Upper lobe of left lung (tissue), 4 donors: ENCODE measurements at regions not wholly inside any gene's neighbourhood (a gene's known extent, or its start where the extent isn't known, plus 50 kb on each side); places are given as distances from the start of the nearest gene placed in this dataset.

Experiments used
- POLR2A ChIP-seq, 4 donors: fragments of 450-650 bp; IDR thresholded peaks; one replicate each; pipeline ENCODE4 v1.5.1; 2016 to 2017; ENCODE audit warnings: antibody characterized with exemption in 4 of 4, mild to moderate bottlenecking in 2 of 4
- TF ChIP-seq, protein P1 (sequence below), 6 experiments: fragments of 450-650 bp in 4 of 6; fragments of 200-600 bp in 2 of 6; sonication (generic) in 2 of 6; IDR thresholded peaks; one replicate each; pipeline ENCODE4 v1.5.1; 2016 to 2019; ENCODE audit warnings: antibody characterized with exemption in 6 of 6

DNA sequence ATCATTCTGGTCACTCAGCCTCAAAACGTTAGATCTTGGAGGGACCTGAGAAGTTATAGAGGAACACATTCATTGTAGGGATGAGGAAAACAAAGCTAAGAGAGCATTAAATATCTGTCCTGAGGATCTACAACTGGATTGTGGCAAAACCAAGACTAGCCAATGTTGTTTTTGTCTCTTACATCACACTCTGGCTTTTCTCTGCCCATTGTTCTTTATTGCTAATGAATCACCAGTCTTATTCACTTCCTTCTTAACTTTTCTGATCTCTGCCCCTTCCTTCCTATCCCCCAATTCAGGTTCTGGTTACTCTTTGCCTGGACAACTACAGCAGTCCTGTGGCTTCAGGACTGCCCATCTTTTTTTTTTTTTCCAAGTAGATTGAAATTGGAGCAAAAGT, 57.0 kb upstream of the PREP start:
- no peak for TF ChIP-seq POLR2A (IDR thresholded peaks at IDR 0.05)
- TF ChIP-seq, protein P1, sequence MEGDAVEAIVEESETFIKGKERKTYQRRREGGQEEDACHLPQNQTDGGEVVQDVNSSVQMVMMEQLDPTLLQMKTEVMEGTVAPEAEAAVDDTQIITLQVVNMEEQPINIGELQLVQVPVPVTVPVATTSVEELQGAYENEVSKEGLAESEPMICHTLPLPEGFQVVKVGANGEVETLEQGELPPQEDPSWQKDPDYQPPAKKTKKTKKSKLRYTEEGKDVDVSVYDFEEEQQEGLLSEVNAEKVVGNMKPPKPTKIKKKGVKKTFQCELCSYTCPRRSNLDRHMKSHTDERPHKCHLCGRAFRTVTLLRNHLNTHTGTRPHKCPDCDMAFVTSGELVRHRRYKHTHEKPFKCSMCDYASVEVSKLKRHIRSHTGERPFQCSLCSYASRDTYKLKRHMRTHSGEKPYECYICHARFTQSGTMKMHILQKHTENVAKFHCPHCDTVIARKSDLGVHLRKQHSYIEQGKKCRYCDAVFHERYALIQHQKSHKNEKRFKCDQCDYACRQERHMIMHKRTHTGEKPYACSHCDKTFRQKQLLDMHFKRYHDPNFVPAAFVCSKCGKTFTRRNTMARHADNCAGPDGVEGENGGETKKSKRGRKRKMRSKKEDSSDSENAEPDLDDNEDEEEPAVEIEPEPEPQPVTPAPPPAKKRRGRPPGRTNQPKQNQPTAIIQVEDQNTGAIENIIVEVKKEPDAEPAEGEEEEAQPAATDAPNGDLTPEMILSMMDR (IDR thresholded peaks at IDR 0.05): no peak
